GM21737 (cell line): ENCODE measurements at regions not wholly inside any gene's neighbourhood (a gene's known extent, or its start where the extent isn't known, plus 50 kb on each side); places are given as distances from the start of the nearest gene placed in this dataset.
"Not testable (repeated sequence)": the region's sequence is repeated elsewhere in the genome, so short reads cannot be mapped to it uniquely, and the experiment has no call there.

Source experiments
- ATAC-seq: cut with Tn5 transposase; IDR thresholded peaks from one replicate; pipeline ENCODE4 v1.9.1; 2021; ENCODE audit warnings: mild to moderate bottlenecking, moderate library complexity; ENCODE audit not compliant: unreplicated experiment

- no peak for ATAC-seq
Measured at GRCh38 chr13:88937384-88937783, 1266.2 kb downstream of the SLITRK5 start.

DNA sequence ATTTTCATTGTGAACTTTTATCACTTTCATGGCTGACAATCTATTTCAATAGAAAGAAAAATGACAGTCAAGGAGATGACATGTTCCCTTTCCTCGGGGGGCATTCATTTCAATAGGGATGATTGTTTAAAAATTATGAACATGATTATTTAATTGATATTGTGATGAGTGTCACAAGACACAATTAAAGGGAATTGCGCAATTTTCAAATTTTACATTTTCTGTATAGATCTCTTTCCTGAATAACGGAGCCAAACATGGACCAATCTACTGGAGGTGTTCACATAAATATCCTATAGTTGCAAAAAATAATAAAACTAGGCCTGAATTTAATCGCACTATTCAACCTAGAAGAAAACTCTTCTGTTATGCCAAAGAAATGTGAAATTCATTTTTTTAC is 1274.6 kb downstream of the SLITRK5 start:
- ATAC-seq: no peak

DNA sequence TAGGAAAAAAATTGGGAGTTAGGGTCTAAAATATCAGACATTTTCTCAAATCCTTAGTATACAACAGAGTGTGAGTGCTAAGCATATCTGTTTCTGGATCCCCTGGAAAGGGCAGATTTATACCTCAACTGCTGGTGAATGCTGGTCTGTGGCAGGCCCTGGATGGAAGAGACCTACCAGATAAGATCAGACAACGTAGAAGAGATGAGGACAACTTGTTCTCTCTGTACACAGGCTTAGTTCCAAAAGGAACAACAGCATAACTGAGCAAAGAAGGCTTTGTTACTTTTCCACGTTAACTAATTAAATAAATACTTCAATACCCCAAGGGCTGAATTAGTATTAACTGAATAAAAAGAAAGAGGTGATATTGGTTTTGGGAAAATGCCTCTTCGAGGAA is 1277.3 kb downstream of the SLITRK5 start:
- no peak for ATAC-seq

GRCh38 chr13:88958821-88959220 is 1287.7 kb downstream of the SLITRK5 start:
- no peak for ATAC-seq

DNA sequence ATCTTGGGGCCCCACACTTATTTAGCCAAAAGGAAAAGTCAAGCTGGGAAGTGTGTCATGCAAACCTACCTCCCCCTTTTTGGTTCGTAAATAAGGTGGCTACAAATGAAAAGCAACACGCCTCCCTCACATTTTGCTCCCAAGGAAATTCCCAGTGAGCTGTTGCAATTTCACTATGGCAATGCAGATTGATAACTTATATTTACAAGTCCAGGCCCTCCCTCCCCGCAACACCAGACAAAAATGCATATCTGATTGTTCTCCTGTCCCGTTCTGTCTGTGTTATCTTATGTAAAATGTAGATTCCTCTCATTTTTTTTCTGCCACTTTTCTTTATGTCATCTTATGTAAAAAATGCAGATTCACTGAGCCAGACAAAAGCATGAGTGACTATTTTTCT is 1305.3 kb downstream of the SLITRK5 start:
- no peak for ATAC-seq

GRCh38 chr13:88978607-88979006 is 1307.4 kb downstream of the SLITRK5 start:
- ATAC-seq: no peak

DNA sequence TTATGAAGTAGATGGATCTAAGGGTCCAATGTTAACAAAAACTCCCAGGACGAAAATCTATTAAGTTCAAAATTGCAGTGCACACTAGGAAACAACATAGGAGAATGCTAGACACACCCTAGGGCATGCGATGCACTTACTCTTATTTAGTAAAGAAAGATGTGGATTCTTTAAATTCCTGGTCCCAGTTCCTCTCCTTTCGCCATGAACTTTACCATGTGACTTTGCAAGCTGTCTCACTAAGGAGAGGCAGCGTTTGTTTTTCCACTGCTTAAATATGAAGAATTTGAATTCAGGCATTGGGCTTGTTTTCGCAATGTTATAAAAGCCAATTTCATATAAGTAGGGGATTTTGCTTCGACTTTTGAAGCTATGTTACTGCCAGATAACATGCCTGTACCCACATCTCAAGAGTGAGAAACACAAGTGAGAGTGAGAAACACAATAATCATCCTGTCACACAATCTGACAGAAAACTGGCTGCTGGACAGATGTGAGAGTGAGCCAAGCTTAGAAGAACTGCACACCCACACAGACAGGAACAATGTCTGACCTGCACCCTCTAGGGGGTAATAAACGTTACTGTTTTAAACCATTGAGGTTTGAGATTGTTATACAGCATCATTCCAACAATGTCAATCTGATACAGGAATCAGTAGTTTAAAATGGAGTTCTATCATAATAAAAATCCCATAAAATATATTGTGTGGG is 1308.4 kb downstream of the SLITRK5 start:
- no peak for ATAC-seq

DNA sequence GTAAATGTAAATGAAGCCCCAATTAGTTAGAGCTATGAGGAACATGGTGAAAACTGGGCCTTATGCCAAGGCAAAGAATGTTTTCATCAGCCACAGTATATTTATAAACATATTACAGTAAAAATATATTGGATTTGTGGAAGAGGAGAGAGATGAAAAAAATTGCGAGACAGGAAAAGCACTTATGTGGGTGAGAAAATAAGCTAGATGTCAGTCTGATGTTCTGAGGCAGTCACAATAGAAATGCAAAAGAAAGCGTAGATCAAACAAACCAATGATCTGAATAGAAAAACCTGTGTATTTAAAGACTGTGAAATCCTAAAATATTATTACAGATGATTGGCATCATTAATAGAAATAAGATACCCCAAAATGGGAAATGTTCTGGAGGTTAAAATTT is 1332.5 kb downstream of the SLITRK5 start:
- no peak for ATAC-seq

GRCh38 chr13:89011615-89012014 is 1340.4 kb downstream of the SLITRK5 start:
- ATAC-seq: no peak

DNA sequence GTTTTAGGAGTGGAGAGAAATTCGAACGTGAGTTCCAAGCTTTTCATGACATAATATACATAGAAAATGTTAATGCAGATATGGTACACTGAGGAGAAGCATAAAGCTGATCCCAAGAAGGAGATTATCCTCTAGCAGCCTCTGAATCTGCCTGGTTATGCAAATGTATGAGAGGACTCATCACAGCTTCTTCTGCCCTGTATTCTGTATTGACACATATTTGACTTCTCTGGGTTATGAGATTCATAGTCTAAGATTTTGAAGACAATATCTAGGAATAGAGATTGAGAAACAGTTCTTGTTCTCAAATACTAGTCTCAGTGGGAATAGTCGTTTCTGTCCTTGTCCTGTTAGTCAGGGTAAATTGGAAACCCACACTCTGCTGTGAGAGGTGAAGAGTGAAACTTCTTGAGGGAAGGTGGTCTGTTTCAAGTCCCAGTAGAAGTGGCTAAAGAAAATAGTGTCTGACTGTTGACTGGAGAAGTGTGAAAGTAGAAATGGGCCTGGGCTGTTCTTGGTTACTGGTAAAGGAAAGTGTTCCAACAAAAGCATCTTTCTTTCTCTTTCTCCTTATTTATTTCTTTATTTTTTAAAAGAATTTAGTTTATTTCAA is 1356.6 kb downstream of the SLITRK5 start:
- no peak for ATAC-seq

- ATAC-seq: no peak
Measured at GRCh38 chr13:89029062-89029461, 1357.9 kb downstream of the SLITRK5 start.

DNA sequence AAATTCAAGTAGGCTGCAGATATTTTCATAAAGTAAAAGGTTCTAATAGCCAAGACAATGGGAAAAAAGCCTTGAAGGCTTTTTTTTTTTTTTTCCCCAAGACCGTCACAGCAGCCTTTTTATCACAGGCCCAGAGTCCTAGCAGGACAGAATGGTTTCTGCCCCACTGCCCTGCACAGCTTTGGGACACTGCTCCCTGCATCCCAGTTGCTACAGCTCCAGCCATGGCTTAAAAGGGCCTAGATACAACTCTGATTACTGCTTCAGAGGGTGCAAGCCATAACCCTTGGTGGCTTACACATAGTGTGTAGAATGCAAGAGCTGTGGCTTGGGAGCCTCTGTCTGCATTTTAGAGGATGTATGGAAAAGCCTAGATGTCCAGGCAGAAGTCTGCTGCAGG is 1362.8 kb downstream of the SLITRK5 start:
- ATAC-seq: no peak

DNA sequence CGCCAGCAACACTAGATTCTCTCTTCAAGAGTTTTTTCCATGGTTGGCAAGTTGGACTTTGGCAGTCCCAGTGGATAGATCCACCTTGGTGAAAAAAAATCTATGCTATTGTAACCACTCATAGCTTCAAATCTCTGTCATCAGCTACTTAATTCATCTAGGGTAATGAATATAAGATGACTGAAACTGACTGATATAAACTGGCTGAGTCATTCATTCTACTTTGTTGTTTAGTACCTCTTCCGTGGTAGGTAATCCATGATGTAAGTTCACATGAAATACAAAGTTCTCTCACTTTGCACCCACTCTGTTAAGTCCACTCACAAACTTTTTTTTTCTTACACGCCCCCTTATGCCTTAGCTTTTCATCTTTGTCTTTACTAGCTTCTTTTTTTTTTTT is 1381.5 kb downstream of the SLITRK5 start:
- ATAC-seq: no peak

- no peak for ATAC-seq
Measured at GRCh38 chr13:89053418-89053817, 1382.2 kb downstream of the SLITRK5 start.

- no peak for ATAC-seq
Measured at GRCh38 chr13:89057274-89057673, 1386.1 kb downstream of the SLITRK5 start.

DNA sequence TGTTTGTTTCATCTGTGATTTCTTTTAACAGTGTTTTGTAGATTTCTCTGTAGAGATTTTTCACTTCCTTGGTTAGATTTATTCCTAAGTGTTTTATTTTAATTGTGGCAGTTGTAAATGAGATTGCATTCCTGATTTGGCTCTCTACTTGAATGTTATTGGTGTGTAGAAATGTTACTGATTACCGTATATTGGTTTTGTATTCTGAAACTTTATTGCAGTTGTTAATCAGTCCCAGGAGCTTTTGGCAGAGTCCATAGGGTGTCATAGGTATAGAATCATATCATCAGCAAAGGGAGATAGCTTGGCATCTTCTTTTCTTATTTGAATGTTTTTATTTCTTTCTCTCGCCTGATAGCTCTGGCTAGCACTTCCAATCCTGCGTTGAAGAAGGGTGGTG is 1386.7 kb downstream of the SLITRK5 start:
- ATAC-seq: no peak

- ATAC-seq: no peak
Measured at GRCh38 chr13:89061821-89062220, 1390.7 kb downstream of the SLITRK5 start.

GRCh38 chr13:89066868-89067466 is 1395.8 kb downstream of the SLITRK5 start:
- ATAC-seq: no peak

GRCh38 chr13:89072979-89073378 is 1401.8 kb downstream of the SLITRK5 start:
- ATAC-seq: no peak

DNA sequence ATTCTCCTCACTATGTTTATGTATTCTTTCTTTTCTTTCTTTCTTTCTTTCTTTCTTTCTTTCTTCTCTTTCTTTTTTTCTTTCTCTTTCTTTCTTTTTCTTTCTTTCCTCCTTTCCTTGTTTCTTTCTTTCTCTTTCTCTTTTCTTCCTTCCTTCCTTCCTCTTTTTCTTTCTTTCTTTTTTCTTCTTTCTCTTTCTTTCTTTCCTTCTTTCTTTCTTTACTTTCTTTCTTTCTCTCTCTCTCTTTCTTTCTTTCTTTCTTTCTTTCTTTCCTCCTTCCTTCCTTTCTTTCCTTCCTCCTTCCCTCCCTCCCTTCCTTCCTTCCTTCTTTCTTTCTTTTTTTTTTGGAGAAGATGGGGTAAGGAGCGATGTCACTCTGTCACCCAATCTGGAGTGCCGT is 1405.5 kb downstream of the SLITRK5 start:
- ATAC-seq: no peak

DNA sequence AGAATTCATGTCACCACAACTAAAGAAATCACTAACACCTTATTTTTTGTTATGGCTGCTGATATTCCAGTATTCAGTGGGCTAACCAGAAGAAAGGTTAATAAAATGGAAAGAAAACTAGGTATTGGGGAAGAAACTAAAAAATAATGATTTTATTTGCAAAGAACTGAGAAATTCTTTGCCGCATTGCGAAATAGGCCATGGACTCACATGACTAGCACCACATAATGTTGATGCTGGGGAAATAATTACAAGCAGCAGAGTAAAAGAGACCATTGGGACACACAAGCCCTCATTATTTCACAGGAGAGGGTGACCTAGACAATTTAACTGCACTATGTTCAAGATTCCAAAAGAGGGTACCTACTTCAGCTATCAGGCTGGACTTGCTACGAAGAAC is 1411.5 kb downstream of the SLITRK5 start:
- ATAC-seq: no peak

DNA sequence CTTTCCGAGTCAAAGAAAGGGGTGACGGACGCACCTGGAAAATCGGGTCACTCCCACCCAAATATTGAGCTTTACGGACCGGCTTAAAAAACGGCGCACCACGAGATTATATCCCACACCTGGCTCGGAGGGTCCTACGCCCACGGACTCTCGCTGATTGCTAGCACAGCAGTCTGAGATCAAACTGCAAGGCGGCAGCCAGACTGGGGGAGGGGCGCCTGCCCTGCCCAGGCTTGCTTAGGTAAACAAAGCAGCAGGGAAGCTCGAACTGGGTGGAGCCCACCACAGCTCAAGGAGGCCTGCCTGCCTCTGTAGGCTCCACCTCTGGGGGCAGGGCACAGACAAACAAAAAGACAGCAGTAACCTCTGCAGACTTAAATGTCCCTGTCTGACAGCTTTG is 1416.9 kb downstream of the SLITRK5 start:
- not testable (repeated sequence) for ATAC-seq
